GM21360 (cell line): ENCODE measurements at regions not wholly inside any gene's neighbourhood (a gene's known extent, or its start where the extent isn't known, plus 50 kb on each side); places are given as distances from the start of the nearest gene placed in this dataset.

Experiments used
- ATAC-seq: cut with Tn5 transposase; IDR thresholded peaks from one replicate; pipeline ENCODE4 v1.9.1; 2021; ENCODE audit warnings: mild to moderate bottlenecking, moderate library complexity; ENCODE audit not compliant: unreplicated experiment

- no peak for ATAC-seq
Observed at GRCh38 chr14:40204441-40205175, 772.4 kb upstream of the FBXO33 start.

GRCh38 chr14:40199101-40199500, 766.9 kb upstream of the FBXO33 start:
- no peak for ATAC-seq

DNA sequence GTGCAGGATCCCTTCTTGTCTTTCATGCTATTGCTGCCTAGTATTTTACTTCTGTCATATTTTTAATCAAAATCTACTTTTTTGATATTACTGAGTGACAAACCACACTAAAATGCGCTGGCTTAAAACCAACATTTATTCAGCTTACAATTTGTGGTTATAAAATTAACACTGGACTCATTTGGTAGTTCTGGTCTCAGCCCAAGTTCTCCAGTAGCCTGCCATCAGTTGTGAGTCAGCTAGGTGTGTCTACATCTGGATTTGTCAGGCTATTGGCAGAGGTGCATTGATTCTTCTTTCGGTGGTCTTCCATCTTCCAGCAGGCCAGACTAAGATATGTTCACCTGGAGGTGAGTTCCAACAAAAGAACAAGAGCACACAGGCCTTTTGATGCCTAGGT, 765.1 kb upstream of the FBXO33 start:
- no peak for ATAC-seq

DNA sequence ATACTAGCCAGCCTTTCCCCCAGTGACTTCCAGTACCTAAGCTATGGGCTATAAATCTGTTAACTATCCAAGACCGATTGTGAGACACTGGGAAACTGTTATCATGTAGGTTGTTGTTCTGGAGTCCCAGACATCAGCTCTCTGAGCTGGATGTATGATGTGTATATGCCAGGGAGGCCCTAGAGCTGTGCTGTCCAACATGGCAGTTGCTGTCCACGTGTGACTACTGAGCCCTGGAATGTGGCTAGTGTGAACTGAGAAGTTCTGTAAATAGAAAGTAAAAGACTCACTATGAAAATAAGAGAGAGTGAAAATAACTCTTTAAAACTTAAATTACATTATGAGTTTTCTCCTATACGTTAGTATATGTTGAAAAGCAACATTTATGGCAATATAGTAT, 755.8 kb upstream of the FBXO33 start:
- no peak for ATAC-seq

- no peak for ATAC-seq
Observed at GRCh38 chr14:40164083-40164482, 731.9 kb upstream of the FBXO33 start.

- no peak for ATAC-seq
Observed at GRCh38 chr14:40139657-40140056, 707.4 kb upstream of the FBXO33 start.

DNA sequence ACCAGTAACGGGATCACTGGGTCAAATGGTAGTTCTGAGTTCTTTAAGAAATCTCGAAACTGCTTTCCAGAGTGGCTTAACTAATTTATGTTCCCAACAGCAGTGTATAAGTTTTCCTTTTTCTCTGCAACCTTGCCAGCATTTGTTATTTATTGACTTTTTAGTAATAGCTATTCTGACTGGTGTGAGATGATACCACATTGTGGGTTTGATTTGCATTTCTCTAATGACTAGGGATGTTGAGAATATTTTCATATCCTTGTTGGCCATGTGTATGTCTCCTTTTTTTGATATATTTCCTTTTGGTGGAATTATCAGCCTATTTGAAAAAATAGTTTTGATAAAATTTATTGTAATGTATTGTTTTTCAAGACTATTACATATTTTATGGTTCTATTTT, 701.2 kb upstream of the FBXO33 start:
- ATAC-seq: no peak

DNA sequence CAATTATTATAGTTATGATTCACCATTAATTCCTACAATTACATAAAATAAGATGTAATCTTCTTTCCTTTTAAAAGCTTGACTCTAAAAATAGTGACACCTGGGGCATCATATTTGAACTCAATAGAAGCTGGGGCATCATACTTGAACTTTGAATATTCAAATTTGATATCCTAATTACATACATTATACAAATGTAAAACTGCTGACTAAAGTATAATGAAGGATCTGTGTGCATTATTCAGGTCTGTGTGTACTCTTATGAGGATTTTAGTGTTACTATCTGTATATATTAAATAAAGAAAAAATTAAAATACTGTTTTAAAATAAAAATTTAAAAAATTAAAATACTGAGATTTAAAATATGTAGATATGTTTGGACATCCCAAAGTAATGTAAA, 696.9 kb upstream of the FBXO33 start:
- no peak for ATAC-seq

DNA sequence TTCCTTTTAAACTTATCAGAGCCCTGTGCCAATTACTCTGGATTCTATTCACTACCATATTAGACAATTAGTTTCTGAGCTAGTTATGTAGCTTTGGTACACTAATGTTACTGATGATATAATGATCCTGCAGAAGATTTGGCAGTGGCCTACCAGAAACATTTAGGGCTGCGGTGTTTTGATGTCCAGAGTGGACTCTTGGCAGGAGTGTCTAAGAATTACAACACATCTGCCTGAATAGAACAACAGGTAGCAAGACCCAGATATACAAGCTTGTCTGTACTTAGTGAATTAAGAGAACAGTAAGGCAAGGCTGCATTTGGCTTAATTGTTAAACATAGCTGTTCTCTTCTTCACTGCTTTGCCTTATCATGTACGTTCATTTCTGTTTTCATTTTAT, 691.6 kb upstream of the FBXO33 start:
- no peak for ATAC-seq

DNA sequence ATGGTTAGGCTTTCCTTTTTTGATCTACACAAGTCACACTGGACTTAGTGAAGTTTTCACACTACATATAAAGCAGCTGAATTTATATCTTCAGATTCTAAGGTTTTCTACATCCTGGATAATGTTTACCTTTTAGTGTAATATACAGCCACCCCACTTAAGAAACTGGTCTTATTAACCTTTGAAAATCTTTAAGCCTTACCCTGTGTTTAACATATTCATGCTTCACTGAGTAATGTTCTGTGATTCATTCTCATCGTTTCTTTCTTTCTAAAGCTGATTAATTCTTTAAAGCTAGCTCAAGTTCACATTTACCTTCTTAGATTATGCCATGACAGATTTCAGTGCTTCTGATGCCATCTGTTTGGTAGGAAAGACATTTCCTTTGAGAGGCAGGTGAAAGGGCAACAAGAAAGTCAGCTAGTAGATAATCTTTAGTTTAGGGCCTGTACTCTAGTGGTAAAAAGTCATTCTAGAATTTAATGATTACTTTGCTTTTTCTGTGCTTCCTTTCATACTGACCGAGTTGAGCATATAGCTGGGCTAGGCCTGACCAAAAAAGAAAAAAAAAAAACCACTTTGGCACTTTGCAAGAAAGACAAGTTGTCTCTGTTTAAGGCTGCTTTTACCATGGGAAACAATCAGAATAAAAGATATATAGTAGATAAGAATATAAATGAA, 690.9 kb upstream of the FBXO33 start:
- no peak for ATAC-seq

DNA sequence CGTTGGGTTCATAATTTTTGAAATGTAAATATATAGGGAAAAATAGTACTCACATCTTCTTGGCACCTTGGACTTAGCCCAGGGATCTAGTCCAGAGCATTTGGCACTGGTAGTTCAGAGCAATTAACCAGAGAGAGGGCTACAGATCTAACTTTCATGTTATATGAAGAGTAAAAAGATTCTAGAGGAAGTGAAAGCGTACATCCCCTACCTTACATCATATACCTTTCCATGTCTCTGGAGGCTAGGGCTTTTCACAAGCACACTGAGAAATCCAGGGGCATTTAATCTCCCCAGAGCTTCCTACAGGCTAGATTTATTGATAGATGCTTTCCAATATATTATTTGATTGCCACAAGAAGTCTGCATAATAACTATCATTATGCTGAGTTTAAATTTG, 687.5 kb upstream of the FBXO33 start:
- no peak for ATAC-seq

- ATAC-seq: no peak
Observed at GRCh38 chr14:40119321-40119720, 687.1 kb upstream of the FBXO33 start.

DNA sequence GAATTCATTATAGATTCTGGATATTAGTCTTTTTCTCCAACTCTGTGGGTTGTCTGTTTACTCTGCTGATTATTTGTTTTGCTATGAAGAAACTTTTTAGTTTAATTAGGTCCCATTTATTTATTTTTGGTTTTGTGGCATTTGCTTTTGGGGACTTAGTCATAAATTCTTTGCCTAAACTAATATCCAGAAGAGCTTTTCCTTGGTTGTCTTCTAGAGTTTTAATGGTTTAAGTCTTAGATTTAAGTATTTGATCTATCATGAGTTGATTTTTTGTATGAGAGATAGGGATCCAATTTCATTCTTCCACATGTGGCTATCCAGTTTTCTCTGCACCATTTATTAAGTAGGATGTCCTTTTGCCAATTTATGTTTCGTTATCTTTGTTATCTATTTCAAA, 683.4 kb upstream of the FBXO33 start:
- no peak for ATAC-seq

DNA sequence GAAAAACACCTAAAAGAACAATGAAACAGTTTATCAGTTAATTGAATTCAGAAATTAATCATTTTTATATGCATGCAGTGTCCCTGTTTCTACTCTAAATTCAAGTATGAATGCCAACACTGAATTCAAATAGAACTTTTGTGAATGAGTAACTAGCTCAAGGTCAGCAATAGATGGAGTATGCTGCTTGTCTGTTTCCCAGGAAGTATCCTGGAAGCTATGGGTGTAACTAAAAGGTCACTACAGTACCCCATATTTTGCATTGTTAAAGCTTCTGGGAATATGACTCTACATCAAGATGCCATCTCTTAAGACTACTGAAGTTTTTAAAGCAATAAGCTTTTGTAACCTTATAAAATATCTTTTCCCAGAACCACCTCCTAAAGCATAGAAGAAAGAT, 681.4 kb upstream of the FBXO33 start:
- no peak for ATAC-seq

- ATAC-seq: no peak
Observed at GRCh38 chr14:40100544-40101196, 668.4 kb upstream of the FBXO33 start.

DNA sequence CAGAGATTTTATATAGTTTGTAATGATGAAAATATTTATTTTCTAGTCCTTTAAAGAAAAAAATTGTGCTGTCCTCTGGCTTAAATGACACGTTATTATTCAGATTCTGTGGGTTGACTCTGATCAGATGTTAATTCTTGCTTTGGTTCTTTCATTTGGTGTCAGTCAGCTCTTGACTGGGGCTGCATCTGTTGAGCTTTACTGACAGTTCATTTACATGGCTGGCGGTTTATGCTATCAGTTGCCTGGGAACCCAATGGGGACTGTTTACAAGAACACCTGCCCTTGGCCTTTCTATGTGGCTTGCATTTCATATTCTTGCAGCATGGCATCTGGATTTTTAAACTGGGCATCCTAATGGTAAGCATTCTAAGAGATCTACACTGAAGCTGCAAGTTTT, 667.1 kb upstream of the FBXO33 start:
- ATAC-seq: no peak

DNA sequence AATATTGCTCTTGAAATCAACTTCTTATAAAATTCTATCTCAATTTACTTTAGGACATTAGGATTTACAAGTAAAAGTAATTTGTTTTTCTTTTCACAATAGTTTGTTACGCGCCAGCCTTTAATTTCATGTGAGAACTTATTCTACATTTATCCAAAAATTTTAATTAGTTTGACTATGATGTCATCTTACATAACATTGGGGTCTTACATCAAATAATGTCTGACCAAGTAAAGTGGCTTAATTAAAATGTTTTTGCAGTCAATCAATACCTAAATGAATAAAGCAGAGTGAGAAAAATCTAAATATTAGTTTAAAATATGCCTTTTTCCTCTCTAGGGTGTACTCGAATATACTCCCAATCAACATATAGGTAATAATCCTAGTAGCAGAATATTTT, 666.2 kb upstream of the FBXO33 start:
- no peak for ATAC-seq

GRCh38 chr14:40096968-40097367, 664.7 kb upstream of the FBXO33 start:
- no peak for ATAC-seq

DNA sequence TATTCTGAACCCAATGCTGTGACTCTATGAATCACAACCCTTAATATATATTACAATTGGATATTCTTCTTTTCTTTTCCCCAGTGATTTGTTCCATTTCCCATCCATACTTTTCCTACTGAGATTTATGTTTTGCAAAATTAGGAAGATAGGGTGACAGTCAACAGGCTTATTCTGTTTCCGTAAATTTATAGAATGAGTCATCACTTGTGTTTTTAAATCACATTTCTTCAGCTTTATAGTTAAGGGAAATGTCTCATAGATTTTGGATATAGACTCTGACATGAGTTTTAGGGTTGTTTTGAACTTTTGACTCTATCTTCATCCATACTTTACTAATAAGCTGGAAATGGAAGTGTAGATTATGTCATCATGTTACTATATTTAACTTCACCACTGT, 661.6 kb upstream of the FBXO33 start:
- ATAC-seq: no peak

DNA sequence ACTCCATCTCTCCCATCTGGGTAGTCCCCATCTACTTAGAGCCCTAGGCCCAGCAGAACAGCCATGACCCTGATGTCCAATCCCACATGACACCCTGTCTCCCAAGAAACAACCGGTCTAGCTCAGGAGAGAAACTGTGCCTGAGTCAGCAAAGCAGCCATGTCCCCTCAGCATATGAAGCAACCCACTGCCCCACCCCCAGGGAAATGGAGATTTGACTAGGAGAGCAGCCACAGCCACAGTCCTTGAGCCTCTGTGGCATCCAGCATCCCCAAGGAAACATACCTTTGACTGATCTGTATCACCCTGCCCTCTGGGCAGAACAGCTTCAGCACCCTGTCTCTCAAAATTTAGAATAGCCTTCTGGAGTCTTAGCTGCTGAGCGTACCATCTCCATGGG, 641.9 kb upstream of the FBXO33 start:
- no peak for ATAC-seq

DNA sequence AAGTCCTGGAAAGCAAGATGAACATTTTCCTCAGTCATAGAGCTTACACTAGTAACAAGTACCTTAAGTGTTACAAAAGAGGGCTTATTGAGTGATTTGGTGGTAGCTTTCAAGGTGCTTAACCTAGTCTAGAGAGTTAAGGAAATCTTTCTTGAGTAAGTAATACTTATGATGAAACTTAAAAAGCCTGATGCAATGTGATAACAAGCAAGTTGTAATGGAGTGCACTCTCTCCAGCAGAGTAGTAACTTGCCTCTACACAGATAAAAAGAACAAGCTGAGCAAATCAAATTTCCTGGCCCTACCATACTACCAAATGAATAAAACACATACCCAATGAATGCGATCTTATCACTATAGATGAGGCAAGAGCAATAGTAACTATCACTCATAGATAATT, 639.9 kb upstream of the FBXO33 start:
- ATAC-seq: no peak
